GM04504 (cell line): ENCODE measurements at regions not wholly inside any gene's neighbourhood (a gene's known extent, or its start where the extent isn't known, plus 50 kb on each side); places are given as distances from the start of the nearest gene placed in this dataset.
"Not testable (repeated sequence)": the region's sequence is repeated elsewhere in the genome, so short reads cannot be mapped to it uniquely, and the experiment has no call there.

Experiments
- DNase-seq: peaks from one replicate; pipeline ENCODE4 v3.0.0-alpha.2; 2012; ENCODE audit warnings: low read depth

DNA sequence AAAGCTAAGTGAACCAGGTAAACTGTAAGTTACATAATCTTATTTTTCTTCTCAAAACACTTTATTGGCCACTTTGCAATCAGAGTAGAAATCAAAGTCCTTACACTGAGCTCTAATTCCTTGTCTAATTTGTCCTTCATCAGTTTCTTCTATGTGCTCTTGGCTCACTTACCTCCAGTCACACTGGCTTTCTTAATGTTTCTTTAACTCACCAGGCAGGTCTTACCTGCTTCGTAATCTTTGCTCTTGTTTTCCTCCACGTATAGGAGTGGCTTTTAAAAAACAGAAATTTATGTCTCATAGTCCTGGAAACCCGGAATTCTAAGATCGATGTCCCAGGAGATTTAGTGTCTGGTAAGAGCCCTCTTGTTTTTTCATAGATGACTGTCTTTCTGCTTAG is 1462.1 kb downstream of the FSTL5 start:
- DNase-seq, result no peak

DNA sequence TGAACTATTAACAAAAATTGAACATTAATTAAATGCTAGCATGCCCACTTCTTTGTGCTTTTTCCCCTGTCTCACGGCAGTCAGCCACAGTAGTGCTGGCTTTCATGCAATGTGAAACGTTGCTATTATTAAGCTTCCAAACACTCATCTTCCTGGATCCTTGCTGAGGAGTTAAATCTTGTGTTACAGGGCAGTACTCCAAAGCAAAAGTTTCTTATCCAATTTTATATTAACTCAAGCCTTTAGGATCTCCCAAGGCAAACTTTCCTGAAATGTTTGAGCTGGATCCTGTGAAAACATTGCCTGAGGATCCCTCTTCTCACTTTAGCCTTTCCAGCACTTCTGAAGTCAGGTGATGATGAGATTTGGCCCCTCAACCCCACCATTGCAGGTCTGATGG is 1454.8 kb downstream of the FSTL5 start:
- DNase-seq, result no peak

DNA sequence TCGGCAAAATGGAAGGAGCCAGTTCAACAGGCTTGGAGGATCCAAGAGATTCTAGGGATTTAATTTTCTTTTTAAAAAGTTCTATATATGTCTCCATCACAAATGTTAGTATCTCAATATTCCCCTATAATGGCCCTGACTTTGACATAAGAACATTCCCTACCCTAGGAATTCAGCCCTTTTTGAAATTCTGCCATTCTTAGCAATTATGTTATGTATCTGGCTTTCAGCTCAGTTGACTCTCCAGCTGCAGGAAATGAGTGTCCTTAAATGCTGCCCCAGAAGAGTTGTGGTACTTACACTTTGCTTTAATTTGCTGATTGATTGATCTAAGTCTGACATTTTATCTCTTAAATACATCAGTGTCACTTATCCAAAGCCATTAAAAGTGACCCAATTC is 1454.3 kb downstream of the FSTL5 start:
- no peak for DNase-seq

DNA sequence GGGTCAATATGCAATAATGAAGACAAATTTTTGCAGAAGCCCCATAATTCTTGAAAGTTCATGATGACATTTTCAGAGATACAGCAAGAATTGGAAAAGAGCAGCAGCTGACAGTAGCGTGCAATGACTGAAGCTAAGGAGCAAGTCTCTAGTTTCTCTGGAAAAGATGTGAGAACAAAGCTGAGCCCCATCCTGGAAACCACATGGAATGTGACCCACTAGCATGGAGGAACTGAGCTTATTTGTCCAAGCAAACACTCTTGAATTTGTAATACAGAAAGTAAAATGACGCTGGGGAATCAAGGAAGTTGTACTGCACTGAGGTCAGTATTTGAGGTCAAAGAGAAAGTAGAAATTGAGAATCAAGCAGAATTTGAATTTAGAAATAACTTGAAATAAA is 1447.2 kb downstream of the FSTL5 start:
- DNase-seq, result no peak

DNA sequence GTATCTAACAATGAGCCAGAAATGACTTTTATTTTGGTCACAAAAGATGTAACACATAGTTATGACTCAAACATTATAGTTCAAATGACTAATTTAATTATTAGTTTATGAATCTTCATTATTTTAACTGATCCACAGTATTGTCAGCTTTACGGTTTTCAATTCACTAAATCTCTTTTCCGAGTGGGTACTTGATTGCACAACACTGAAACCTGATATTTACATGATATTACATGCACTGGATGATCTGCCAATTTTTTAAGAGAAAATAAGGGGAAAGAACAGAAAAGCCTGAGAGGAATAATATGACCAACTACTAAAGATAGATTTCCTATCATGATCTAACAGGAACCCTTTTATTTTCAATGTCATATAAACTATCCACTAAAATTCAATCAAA is 1446.0 kb downstream of the FSTL5 start:
- no peak for DNase-seq

DNA sequence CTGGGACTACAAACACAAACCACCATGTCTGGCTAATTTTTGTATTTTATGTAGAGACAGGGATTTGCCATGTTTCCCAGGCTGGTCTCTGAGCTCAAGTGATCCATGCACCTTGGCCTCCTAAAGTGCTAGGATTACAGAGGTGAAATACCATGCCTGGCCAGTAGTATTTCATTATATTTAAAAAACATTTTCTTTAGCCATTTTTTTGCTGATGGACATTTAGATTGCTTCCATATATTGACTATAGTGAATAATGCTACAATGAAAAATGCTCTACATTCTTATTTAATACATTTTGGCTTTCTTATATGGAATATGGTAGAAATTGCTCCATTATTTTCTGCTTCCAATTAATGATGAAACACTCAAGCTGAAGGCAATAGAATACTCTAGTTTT is 1439.7 kb downstream of the FSTL5 start:
- no peak for DNase-seq

DNA sequence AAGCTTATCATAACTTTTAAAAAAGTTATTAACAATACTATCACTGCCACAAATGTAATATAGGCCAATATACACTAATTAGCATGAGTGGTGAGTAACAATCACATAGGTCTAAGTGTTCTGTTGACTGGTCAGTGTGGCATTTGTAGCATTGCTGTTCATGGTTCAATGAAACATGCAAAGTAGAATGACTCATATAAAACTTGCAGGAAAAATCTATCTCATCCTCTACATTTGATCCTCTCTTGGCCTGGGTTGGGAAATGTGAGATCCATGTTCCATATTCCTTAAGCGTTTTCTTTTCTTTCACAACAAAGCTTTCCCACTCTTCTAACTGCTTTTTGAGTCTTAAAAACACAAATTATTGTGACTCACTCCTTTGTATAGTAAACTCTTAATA is 1418.7 kb downstream of the FSTL5 start:
- DNase-seq, result no peak

DNA sequence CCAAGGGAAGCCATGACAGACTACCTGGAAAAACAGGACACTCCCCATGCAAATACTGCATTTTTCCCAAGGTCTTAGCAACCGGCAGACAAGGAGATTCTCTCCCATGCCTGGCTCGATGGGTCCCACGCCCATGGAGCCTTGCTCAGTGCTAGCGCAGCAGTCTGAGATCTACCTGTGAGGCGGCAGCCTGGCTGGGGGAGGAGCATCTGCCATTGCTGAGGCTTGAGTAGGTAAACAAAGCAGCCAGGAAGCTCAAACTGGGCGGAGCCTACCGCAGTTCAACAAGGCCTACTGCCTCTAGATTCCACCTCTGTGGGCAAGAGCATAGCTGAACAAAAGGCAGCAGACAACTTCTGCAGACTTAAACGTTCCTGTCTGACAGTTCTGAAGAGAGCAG is 1417.2 kb downstream of the FSTL5 start:
- not testable (repeated sequence) for DNase-seq

DNA sequence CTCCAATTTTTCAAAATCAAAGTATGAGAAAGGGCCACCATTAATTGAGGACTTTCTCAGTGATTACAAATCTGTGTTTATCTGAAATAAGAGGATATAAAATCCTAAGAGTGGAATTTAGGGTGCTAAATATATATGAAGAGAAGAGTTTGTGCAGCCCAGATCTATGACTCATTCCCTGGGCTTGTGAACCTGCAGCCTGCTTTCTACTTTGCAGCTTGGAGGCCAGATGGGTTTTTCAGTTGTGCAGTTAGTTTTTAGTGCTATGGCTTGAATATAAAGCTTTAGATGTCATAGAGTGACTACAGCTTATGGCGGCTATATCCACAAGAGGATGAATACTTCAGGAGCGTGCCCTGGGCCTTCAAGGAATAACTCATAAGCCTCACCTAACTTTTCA is 1391.1 kb downstream of the FSTL5 start:
- DNase-seq, result no peak

DNA sequence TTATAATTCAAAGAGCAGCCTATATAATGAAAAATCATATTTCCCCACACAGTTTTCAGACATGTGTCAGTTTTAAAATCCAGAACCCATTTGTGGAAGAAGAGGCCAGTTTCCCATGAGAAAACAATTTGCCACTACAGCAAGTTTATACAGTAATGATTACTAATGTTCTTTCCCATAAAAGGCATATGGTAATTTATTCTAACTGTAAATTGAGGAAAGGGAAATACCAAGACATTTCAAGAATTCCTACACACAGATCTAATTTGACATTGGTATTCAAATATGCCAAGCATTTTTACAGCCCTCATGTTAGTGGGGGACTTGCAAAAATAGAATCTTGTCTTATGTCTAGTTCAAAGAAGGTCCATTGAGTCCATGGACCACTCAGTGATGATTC is 1368.6 kb downstream of the FSTL5 start:
- DNase-seq, result no peak

DNA sequence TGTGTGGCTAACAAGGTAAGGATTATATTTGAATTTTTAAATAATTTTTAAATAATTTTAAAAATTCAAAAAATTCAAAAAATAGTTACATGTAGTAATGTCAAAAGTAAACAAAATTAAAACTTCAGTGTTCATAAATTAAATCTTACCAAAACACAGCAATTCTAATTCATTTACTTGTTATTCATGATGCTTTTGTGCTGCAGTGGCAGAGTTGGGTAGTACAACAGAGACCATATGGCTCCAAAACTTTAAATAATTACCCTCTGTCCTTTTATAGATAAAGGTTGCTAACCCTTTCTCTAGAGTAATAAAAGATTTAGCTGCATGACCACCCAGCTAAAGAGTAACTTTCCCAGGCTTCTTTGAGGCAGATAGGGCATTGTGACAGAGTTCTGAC is 1355.6 kb downstream of the FSTL5 start:
- no peak for DNase-seq

DNA sequence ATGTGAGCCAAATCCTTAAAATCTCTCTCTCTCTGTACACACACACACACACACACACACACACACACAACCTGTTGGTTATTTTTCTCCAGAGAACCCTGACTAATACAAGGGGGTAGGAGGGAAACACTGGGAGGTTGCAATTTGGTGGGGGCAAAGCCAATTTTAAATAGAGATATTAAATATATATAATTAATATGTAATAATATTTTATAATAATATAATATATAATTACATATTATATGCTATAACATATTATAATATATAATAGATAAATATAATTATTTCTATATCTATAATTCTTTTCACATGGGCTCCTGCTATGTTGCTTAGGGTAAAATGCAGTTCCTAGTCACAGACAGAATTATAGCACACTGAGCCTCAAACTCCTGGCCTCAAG is 1354.2 kb downstream of the FSTL5 start:
- no peak for DNase-seq

DNA sequence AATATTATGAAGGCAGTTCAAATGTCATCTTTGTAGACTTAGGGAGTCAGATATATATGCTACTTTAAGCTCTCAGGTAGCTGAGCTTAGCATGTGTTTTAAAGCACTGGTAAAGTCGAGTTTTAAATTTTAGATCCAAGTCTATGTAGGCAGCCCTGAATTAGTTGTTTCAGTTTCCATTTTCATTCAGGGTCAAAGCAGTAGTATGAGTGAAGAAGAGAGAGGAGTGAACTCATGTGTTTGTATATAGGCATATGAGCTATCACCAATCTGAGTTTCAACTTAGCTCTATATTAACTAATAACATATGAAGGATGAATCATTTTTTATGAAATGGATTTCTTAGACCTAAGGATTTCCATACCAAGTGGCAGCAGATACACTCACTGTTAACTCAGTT is 1353.4 kb downstream of the FSTL5 start:
- DNase-seq, result no peak

DNA sequence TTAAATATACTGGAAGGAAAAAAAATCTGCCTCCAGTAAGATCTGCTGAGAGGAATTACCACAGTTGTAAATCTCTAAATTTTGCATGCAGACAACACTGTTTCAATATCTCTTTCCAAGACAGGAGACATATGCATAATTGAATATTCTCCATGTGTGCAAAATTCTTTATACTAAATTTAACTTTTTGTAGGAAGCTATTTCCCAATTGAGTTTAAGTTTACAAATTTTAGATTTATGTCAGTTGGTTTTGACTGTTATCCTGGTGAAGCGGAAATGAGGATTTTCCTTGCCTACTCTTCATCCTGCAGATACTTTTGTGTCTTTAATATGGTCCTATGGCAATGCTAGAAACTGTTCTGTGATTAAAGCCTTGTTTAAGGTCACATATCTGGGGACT is 1352.9 kb downstream of the FSTL5 start:
- no peak for DNase-seq

DNA sequence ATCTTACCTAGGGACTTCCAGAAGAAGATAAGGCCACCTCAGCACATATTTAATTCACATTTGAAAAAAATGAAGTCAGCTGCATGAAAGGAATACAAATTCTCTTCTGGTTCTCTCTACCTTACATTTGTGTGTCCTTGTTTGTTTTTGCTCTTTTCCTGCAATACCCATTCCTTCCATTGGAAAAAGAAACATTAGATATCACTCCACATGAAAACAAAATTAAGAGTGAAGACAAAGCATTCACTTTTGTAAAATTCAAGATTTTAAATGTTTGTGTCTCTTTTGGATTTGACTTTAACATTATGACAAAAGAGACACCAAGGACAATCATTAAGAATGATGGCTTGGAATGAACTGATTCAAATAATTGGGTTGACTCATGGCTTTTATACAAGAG is 1351.8 kb downstream of the FSTL5 start:
- no peak for DNase-seq

DNA sequence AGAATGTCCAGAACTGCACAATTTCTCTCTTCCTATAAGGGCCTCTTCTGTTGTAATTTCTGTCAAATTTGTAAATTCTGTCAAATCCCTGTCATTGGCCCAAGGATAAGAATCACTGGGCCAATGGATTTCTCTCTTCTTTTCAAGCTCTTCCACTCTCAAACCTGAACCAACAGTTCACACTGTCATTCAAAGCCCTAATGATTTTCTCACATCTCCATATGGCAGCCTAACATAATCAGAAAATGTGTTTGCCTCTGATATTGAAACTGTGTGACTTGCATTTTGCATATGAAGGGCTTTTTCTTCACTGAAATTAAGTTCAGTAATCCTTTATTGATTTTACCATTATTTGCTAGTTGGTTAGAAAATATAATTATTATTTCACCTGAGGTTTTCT is 1349.1 kb downstream of the FSTL5 start:
- no peak for DNase-seq

DNA sequence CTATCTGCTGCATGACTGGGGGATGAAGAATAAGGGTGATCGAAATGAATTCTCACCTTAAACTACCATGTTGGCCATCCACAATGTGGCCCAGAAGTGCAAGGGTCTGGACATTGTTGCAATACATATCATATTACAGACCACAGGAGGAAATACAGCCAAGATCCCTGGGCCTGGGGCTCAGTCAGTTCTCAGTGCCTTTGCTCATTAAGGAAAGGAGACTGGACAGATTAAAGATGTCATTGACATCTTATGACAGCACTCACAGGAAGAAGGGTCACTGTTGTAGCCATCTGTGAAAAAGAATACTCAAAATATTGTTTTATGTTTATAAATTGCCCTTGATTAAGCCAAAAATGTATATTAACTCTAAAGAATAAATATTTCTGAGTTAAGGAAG is 1345.2 kb downstream of the FSTL5 start:
- DNase-seq, result no peak

DNA sequence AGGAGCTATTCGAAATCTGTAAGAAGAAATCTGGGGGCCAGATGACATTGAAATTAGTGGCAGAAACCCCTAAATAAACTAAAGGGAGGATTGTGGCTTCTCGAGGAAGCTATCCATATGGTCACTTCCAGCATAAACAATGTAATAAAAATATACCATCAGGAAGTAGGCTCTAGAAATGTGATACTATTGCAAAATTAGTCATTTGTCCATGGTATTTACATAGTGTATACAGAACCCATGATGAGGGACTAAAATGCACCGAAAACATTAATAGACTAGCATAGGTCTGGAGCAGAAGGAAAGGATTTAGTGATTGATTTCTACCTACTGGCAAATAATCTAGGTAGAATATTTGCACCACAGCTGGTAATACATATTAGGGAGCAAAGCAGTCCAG is 1344.0 kb downstream of the FSTL5 start:
- DNase-seq, result no peak

DNA sequence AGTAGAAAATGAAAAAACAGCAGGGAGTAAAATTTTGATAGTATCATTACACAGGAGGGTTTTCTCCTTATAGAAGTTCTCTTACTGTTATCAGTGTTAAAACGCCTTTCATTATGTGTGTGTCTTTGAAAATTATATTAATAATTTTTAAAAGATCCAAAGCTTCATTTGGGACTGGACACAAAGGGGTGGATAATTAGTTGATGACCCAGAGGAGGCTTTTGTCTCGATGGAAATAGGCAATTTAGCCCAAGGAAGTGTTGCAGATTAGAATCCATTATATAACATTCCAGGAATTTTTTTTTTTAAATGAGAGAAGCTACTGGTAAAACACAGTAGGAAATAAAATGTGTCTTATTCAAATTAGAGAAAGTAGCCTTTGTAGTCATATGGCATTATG is 1339.3 kb downstream of the FSTL5 start:
- no peak for DNase-seq

DNA sequence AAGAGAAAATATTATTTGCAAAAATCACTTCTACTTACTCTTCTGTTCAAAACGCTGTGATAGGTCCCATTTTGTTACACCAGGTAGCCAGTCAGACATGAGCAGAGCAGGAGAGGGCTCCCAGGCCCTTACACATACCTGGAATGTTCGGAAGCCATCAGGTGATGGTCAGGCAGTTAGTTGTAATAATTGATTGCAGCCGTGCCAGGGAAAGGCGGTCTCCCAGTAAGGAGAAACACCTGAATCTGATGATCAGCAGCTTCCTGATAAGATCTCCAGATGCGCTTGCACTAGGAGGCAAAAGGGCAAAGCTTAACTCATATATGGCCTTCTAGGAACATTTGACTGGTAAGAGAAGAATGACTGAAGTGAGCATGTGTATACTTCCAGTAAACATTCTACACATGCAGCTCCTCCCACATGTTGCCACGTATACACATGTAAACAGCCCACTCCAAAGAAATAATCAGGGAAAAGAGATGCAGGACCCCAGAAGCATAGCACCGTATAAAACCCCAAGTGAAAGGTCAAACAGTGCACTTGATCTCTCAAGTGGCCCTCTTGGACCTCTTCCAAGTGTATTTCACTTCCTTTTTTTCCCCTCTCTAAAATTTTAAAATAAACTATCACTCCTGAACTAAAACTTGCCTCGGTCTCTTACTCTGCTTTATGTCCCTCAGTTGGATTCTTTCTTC is 1338.0 kb downstream of the FSTL5 start:
- DNase-seq, result no peak

DNA sequence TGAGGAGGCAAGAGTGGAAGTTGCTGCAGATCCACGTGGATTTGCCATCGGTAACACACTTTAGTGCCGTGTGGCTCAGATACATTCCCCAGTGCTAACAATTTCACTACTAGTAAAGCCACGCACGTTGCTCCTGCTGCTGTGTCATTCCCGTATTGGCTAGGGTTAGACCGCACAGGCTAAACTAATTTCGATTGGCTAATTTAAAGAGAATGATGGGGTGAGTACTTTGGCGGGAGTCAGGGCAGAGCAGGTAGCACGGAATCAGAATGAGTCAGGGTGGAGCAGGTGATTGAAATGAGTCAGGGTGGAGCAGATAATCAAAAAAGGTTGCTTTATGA is 1337.5 kb downstream of the FSTL5 start:
- DNase-seq, result no peak

DNA sequence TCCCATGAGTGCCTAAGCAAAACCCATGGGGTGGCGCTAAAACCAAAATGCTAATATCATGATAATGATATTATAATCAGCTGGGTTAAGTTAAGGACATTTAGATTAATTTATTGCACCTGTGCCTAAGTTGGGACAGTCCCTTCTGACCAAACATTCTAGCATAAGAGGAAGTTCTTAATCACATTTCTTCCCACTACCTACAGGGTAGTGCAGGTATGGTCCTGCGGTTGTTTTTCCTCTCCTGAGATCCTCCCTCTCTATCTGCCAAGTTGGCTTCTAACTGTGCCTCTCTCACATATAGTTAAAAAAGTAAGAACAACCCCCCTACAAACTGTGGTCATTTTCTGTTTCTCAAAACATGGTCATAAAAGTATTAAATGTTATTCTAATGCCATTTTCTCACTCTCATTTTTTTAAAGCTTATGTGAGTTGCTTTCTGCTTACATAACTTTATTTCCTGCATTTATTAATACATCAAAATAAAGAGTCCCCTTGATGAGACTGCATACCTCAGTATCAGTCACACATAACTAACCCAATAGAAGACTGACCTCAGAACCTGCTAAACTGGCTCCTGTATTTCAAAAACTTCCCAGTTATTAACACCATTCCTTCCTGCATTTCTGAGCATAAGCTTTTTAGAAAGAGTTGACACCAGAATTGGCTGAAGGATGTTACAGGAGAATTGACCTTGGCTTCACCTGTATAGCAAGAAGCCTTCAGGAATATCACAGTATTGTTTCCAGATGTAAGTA is 1332.5 kb downstream of the FSTL5 start:
- DNase-seq, result no peak

DNA sequence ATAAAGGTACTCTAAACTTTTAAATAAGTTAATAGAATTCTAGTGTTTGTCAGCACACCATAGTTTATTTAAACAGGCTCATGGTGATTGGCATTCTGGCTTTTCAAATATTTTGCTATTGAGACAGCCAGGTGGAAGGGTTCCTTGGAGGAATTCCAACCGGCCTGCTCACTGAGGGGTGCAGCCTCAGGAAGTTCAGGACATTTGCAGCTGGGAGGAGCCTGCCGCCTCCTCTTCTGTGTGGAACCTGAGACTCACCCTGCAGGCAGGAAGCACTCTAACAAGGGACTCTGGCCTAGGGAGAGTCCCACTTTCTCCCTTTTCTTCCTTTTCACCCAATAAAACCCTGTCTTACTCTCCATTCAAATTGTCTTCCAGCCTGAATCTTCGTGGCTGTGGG is 1328.0 kb downstream of the FSTL5 start:
- DNase-seq, result no peak

DNA sequence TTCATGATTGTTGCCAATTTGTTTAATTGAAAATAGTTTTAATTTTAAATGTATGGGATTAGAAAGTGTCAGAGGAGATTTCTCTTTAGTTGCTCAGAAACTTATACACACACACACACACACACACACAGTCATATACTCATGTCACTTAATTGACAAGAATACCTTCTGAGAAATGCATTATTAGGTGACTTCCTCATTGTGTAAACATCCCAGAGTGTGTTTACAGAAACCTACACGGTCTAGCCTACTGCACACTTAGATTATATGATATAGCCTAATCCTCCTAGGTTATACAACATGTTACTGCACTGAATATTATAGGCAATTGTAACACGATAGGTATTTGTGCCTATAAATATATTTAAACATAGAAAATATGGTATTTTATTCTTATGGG is 1327.4 kb downstream of the FSTL5 start:
- DNase-seq, result no peak
